Esophagus squamous epithelium (tissue), 4 donors: ENCODE measurements at regions not wholly inside any gene's neighbourhood (a gene's known extent, or its start where the extent isn't known, plus 50 kb on each side); places are given as distances from the start of the nearest gene placed in this dataset.

Source experiments
- CTCF ChIP-seq, 6 experiments: fragments of 450-650 bp in 4 of 6; fragments of 200-600 bp in 2 of 6; sonication (generic) in 2 of 6; IDR thresholded peaks; one replicate each; pipeline ENCODE4 v1.5.1; 2016 to 2019; ENCODE audit warnings: antibody characterized with exemption in 6 of 6, mild to moderate bottlenecking in 4 of 6, moderate library complexity in 4 of 6
- POLR2A ChIP-seq, 4 donors: fragments of 450-650 bp; IDR thresholded peaks; one replicate each; pipeline ENCODE4 v1.6.1; 2017; ENCODE audit warnings: antibody characterized with exemption in 4 of 4, mild to moderate bottlenecking in 4 of 4, moderate library complexity in 3 of 4

GRCh38 chr14:94936401-94936892 lies 166.5 kb upstream of the GSC start:
- TF ChIP-seq POLR2A (IDR thresholded peaks at IDR 0.05) (no peak), CTCF (IDR thresholded peaks at IDR 0.05) (no peak)
